ENCODE measurements at regions not wholly inside any gene's neighbourhood (a gene's known extent, or its start where the extent isn't known, plus 50 kb on each side); places are given as distances from the start of the nearest gene placed in this dataset.

- TF ChIP-seq CTCF (IDR thresholded peaks at IDR 0.05) (no peak), POLR2AphosphoS5 (IDR thresholded peaks at IDR 0.05) (no peak)
Measured at GRCh38 chr13:104530741-104531140, 1464.5 kb upstream of the SLC10A2 start.

Measured in breast epithelium (tissue), 3 donors.